OCI-LY1 (cell line): ENCODE measurements at regions not wholly inside any gene's neighbourhood (a gene's known extent, or its start where the extent isn't known, plus 50 kb on each side); places are given as distances from the start of the nearest gene placed in this dataset.

Source experiments
- CTCF ChIP-seq: fragments of 200-600 bp; sonication (generic), shearing (Covaris generic); IDR thresholded peaks from 2 replicates; pipeline ENCODE4 v1.5.1; 2017; ENCODE audit warnings: mild to moderate bottlenecking, antibody characterized with exemption, low read length, moderate library complexity, mixed read lengths
- EZH2 ChIP-seq: fragments of 200-600 bp; sonication (generic), shearing (Covaris generic); IDR thresholded peaks from 2 replicates; pipeline ENCODE4 v1.8.0; 2017; ENCODE audit warnings: borderline replicate concordance, mixed run types, mild to moderate bottlenecking, antibody characterized with exemption, low read length, moderate library complexity, mixed read lengths

GRCh38 chr4:140260227-140260626 is 106.2 kb upstream of the MAML3 start:
- no peak for TF ChIP-seq EZH2
- no peak for TF ChIP-seq CTCF
